ENCODE measurements at regions not wholly inside any gene's neighbourhood (a gene's known extent, or its start where the extent isn't known, plus 50 kb on each side); places are given as distances from the start of the nearest gene placed in this dataset.
"Not testable (repeated sequence)": the region's sequence is repeated elsewhere in the genome, so short reads cannot be mapped to it uniquely, and the experiment has no call there.

DNA sequence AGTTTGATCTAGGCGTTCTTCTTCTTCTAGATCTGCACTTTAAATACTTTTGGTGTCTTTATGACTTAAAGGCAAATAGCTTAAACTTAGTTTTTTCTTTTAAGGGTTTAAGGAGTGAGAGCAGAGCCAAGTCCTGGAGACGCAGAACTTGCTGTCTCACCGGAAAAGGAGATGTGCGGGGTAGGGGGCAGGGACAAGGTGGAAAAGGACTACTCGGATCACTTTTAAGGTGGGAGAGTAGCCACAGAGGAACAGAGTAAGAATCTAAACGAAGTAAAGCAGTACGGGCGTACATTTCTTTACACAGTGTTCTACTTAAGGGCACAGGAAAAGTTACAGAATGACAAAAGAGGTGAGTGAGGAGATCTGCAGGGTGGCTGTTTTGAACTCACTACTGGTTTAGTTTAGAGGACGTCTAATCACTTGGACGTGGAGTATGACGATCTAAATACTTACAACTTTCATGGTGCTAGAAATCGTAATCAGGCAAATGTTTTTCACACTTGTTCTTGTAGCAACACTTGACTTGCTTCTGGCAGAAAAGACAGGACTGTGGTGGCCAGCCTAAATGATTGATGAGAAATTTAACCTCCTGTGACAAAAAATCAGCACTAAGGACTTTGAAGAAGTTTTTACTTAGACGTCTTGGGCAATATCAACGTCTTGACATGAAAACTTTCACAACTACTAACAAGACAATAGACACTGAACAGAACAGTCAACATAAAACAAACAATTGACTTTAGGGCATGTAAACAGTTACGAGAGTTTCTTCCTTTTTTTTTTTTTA lies 127.0 kb downstream of the ART5 start:
- DNase-seq = not testable (repeated sequence)

DNA sequence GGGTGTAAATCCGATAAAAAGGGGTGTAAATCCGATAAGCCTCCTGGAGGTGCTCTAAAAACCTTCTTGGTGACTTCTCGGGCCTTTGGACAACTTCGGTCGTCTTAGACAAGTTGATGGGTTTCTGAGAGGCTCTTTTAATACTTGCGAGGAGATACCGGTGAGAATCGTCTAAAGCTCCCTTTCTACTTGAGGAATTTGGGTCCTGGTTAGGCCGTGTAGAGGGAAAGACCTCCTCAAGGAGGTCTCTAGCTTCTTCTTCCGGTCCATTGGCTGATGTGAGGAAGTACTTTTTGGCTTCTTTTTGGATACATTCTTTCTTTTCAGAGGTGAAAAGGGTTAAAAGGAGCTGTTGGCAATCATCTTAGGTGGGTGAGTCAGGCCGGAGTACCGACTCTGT lies 128.5 kb downstream of the ART5 start:
- DNase-seq = not testable (repeated sequence)

DNA sequence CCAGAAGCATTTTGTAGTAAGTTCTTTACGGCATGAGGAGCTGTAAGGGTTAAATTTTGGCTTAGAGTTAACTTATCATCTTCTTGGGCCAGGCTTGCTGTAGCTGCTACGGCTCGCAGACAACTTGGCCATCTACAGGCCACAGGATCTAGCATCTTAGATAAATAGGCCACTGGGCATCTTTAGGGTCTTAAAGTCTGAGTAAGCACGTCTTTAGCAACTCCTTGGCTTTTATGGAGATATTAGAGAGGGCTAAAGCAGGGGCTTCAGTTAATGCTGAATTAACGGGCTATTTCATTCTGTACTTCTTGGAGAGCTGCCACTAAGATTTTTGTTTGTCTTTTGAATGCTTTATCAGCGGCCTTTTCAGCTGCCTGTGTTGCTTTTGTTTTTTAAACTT lies 129.0 kb downstream of the ART5 start:
- DNase-seq = peak in 1 of 3 donors; percentile 3

DNA sequence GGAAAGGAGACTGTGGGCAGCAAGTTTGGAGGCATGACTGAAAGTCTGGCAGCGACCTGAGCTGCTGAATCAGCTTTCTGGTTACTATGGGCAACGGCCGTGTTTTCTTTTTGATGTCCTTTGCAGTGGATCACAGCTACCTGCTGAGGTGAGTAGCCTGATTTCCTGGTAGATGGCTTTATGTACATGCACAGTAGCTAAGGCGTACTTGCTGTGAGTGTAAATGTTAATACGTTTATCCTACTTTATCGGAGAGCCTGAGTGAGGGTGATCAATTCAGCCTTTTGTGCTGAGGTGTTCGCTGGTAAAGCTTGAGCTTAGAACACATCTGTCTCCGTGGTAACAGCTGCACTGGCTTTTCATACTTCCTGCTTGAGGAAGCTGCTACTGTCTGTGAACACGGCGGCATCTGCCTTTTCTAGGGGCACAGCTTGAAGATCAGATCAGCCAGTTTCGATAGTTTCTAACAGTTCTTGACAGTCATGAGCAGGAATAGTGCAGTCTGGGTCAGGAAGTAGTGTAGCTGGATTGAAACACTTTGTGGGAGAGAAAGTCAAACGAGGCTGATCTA lies 129.6 kb downstream of the ART5 start:
- peak in 1 of 3 donors; percentile 14 for DNase-seq

DNA sequence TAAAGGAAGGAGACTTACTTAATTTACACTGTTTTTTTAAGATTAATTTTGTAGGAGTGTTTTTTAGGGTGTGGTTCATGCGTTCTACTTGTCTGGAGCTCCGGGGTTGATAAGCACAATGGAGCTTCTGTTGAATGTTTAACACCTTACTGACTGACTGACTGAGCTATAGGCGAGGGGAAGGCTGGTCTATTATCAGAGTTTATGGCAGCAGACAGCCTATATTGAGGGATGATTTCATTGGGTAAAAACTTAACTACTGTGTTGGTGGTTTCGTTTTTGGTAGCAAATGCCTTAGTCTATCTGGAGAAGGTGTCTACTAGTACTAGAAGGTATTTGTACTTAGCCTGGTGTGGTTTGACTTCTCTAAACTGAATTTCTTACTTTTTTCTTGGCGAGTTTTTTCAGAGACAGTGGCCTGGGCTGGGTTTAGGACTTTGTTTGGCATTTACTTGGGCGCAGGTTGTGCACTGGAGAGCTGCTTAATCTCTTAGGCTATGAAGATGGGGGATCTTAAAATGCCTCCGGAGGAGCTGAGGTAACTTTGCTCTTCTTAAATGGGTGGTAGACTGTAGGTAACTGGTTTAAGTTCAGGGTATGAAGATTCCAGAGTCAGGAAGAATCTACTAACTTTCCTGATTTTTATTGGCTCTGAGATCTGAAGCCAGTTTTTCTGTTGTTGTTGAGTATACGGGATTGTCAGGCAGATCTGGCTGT lies 130.2 kb downstream of the ART5 start:
- not testable (repeated sequence) for DNase-seq

DNA sequence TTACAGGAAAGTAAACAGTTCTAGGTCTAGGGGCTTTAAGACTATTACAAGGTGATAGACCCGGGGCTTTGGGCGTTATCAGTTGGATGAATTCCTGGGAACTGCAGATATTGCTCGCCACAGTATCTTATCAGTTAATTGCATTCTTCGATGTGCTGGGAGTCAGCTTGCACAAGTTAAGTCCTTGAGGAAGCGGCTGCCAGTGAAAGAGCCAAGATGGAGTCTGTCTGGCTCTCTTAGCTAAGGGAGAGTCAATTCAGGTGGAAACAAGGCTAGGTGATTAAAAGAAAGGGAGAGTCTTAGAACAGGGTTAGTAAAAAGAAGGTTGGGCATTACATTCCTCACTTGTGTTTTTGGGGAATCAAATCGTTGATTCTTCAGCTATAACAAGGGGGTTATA lies 130.6 kb upstream of the ZNF195 start:
- not testable (repeated sequence) for DNase-seq

DNA sequence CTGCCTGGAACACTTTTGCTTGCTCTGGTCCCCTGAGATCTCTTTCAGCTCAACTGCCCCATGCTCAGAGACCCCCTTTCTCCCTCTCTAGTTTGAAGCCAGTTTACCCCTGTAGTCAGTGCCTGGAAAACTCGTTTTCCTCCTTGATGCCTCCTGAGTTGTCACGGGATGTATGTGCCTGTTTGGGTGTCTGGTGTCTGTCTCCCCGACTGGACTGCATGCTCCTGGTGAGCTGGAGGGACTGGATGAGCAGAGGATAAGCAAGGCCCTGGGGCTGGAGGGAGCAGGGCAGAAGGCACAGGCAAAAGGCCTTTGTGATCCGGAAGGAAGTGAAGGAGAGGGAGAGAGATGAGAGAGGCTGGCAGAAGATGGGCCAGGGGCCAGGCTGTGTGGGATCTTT lies 120.3 kb upstream of the ZNF195 start:
- DNase-seq = not testable (repeated sequence)

DNA sequence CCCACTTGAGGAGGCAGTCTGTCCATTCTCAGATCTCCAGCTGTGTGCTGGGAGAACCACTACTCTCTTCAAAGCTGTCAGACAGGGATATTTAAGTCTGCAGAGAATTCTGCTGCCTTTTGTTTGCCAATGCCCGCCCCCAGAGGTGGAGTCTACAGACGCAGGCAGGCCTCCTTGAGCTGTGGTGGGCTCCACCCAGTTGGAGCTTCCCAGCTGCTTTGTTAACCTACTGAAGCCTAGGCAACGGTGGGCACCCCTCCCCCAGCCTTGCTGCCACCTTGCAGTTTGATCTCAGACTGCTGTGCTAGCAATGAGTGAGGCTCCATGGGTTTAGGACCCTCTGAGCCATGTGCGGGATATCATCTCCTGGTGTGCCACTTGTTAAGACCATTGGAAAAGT lies 119.4 kb upstream of the ZNF195 start:
- not testable (repeated sequence) for DNase-seq

DNA sequence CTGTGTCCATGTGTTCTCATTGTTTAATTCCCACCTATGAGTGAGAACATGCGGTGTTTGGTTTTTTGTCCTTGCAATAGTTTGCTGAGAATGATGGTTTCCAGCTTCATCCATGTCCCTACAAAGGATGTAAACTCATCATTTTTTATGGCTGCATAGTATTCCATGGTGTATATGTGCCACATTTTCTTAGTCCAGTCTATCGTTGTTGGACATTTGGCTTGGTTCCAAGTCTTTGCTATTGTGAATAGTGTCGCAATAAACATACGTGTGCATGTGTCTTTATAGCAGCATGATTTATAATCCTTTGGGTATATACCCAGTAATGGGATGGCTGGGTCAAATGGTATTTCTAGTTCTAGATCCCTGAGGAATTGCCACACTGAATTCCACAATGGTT lies 114.2 kb upstream of the ZNF195 start:
- DNase-seq = not testable (repeated sequence)

DNA sequence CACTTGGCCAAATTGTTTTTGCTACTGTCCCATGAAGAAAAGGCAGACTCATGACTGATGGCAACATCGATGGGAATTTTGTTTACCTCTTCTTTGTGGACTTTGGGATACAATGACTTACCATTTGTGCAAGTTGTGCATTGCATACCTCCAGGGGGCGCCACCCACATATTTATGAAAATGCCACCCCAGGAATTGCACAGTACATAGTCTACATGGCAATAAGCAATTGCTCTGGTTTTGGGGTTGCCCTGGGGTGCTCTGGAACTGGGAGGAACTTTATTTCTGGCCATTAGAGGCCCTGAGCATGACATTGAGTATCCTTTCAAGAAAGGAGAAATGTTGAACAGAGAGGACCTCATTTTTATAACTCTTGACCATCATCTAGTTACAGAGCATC lies 109.1 kb upstream of the ZNF195 start:
- DNase-seq = not testable (repeated sequence)

DNA sequence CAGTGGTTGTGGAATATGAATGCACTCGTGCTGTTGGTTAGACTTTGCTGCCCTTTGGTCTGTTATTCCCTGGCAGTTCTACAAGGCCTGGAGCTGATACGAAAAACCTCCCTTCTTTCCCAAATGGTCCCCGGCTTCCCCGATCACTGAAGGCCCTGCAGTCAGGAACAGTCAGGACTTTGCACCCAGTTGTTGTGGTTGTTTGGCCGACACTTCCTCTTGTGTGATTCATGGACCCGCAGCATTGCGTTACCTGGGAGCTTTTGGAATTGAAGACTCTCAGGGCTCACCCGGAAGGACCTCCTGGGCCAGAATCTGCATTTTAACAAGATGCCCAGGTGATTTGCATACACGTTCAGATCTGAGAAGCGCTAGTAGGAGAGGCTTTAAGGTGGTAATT lies 106.8 kb upstream of the ZNF195 start:
- DNase-seq = not testable (repeated sequence)

DNA sequence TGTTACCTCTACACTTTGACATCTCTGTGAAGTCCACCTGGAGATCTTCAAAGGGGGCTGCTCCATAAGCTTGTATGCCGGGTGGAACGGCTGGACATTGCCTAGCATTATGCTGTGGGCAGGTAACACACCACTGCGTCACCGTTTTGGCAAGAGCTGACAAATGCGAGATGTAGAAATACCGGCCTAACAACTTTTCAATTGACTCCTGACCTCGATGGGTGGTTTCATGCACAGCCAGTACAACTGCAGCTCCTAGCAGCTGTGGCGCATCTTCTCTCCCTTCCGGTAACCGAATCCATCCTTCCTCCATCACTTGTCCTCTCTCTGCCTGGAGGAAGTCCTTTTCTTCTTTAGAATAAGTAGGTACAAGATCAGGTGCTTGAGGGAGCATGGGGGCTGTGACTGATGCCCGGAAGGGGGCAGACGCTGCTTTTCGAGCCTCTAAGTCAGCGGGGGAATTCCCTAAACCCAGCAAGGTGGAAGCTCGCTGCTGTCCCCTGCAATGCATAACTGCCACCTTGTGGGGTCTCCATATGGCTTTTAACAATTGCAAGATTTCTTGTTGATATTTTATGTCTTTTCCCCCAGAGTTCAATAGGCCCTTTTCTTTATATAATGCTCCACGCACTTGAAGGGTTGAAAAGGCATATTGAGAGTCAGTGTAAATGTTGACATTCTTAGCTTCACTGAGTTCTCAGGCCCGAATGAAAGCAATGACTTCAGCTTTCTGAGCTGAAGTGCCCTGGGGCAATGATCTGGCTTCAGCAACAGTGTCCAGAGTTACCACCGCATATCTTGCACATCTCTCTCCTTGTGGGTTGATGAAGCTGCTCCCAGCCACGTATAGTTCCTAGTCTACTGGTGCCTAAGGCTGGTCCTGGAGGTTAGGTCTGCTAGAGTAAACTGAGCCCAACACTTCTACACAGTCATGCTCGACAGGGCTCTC lies 98.3 kb upstream of the ZNF195 start:
- not testable (repeated sequence) for DNase-seq

DNA sequence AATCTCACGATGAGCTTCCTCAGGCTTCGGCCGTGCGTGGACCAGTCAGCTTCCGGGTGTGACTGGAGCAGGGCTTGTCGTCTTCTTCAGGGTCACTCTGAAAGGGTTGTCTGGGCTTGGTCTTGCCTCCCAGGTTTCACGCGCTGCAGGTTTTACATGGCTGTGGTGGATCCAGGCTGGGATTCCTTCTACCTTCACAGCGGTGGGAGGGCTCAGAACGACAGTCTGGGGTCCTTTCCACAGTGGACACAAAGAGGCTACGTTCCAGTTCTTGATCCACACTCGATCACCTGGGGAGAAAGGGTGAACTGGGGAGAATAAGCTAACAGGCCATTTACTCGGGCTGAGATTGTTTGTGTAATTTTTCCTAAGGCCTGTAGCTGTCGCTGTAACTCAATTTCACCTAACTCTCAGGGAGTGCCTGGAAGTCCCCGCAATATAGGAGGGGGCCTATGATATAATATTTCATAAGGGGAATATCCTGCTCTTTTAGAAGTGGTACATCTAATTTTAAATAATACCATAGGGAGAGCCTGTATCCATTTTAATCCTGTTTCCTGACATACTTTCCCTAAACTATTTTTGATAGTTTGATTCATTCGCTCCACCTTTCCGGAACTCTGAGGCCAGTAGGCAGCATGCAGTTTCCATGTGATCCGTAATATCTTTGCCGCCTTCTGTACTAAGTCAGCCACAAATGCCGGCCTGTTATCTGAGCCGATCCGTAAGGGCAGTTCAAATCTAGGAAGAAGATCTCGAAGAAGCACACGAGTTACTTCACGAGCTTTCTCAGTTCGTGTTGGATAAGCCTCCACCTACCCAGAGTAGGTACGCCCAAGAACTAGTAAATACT lies 97.4 kb upstream of the ZNF195 start:
- DNase-seq = not testable (repeated sequence)

DNA sequence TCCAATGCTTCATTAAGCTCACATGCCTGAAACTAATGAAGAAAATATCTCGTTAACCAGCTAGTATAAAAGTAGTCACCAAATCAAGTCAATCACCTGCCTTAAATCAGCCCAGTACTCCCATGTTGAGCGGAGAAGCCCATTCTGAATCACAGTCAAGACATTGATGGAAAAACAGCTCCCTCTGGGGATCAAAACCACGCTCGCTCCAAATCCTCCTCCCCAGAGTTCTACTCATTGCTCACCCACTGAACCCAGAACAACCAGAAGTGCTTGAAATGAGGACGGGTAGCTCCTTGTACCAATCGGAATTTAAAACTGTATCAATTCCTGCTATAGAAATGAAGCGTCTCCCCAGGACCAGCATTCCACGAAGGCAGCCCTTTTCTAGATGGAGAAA lies 90.0 kb upstream of the ZNF195 start:
- not testable (repeated sequence) for DNase-seq

DNA sequence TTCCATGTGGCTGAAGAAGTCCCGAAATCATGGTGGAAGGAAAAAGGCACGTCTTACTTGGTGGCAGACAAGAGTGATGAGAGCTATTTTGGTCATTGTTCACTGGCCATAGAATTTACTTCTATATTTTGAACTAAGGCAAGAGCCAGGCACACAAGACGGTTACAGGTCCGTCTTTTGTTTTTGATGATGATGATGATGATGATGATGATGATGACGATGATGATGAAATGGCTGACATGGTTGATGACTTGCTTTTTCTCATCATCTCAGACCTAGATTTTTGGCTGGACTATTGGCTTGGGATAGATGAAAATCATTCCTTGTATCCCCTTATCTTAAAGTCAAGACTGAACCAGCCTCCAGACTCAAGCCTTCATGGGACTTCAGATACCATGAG lies 88.7 kb upstream of the ZNF195 start:
- DNase-seq = not testable (repeated sequence)

DNA sequence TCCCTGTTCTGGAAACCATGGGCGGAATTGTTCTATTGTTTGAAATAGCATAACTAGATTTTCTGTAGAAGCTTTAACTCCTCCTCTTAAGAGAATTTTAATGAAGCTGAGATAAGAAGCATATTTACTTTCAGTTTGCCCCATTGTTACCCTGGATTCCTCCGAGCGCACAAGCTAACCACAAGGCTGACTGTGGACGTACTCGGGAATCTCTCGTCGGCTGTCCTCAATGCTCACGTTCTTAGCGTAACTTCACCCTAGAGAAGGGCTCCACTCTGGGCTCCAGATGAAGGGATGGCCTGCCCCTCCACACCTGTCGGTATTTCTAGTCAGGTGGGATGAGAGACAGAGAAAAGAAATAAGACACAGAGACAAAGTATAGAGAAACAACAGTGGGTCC lies 76.7 kb upstream of the ZNF195 start:
- not testable (repeated sequence) for DNase-seq

DNA sequence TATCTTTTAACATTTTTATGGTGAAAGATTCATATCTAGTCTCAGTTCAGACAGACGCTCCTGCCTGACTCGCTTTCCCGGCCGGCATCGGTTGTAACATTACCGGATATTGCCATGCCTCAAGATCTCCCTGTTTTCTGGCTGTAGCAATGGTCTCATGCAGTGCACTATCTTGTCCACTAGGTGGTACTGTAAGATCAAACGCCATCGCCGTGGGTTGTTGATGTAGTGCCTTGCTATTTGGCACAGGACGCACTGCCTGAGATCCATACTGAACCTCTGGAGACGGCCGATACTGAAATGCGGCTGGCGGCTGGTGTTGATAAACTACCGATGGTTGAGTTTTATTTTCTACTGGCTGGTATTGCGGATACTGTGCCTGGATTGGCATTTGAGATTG lies 75.9 kb upstream of the ZNF195 start:
- DNase-seq = peak; percentile 33 to 60 (median 42)

DNA sequence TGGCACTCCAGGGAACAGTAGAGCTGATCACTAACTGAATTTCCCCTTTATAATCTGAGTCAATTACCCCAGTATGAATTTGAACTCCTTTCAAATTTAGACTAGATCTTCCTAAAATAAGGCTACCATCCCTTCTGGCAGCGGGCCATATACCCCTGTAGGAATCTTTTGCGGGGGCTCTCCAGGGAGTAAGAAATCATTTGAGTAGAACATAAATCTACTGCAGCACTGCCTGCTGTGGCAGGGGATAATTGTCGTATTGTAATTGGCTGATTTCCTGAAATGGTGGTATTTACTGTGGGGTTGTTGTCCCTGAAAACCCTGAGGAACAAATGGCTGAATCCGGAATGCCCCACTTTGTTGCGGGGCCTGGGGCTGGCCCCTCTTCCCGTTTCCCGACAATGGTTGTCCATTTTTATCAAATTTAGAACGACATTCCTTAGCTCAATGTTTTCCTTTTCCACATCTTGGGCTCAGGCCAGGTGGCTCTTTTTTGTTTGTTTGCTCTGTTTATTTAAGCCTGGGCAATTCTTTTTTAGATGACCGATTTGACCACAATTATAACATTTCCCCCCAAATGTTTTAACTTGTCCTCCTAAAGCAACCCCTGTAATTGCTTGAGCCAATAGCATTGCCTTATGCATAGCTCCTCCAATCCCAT lies 74.8 kb upstream of the ZNF195 start:
- DNase-seq = not testable (repeated sequence)

DNA sequence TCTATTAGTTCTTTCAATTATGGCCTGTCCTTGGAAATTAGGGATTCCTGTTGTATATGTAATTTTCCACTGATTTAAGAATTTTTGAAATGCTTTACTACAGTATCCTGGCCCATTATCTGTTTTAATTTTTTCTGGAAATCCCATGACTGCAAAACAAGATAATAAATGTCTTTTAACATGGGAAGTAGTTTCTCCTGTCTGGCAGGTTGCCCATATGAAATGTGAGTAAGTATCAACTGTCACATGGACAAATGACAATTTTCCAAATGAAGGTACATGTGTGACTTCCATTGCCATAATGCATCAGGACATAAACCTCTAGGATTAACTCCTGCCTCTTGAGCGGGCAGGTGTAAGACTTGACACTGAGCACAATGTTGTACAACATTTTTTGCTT lies 71.9 kb upstream of the ZNF195 start:
- DNase-seq = not testable (repeated sequence)

DNA sequence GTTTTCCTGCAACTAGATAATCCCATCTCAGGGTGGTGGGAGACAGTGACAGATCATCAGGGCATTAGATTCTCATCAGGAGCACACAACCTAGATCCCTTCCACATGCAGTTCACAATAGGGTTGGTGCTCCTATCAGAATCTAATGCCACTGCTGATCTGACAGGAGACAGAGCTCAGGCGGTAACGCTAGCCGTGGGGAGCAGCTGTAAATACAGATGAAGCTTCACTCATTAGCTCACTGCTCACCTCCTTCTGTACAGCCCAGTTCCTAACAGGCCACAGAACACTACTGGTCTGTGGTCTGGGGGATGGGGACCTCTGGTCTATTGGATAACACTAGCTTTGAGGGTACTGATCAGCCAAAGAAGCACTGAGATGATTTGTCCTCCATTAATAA lies 66.6 kb upstream of the ZNF195 start:
- not testable (repeated sequence) for DNase-seq
